Endothelial cell (in vitro differentiated cells): ENCODE measurements at regions not wholly inside any gene's neighbourhood (a gene's known extent, or its start where the extent isn't known, plus 50 kb on each side); places are given as distances from the start of the nearest gene placed in this dataset.

ENCODE experiments used
- DNase-seq: peaks from one replicate; pipeline ENCODE4 v3.0.0; 2021; ENCODE audit warnings: low spot score
- H3K27ac Mint-ChIP-seq: one replicate; pipeline ENCODE4 v1.8.0; 2021; ENCODE audit warnings: mixed read lengths, inconsistent platforms; ENCODE audit not compliant: unreplicated experiment
- H3K27me3 Mint-ChIP-seq: one replicate; pipeline ENCODE4 v1.8.0; 2021; ENCODE audit warnings: mild to moderate bottlenecking, moderate library complexity, mixed read lengths, inconsistent platforms; ENCODE audit not compliant: unreplicated experiment
- H3K36me3 Mint-ChIP-seq: one replicate; pipeline ENCODE4 v1.8.0; 2021; ENCODE audit warnings: mild to moderate bottlenecking, low read depth, mixed read lengths, inconsistent platforms; ENCODE audit not compliant: unreplicated experiment
- H3K4me1 Mint-ChIP-seq: one replicate; pipeline ENCODE4 v1.8.0; 2021; ENCODE audit warnings: mild to moderate bottlenecking, mixed read lengths, inconsistent platforms; ENCODE audit not compliant: unreplicated experiment
- H3K4me3 Mint-ChIP-seq: one replicate; pipeline ENCODE4 v1.8.0; 2021; ENCODE audit warnings: mild to moderate bottlenecking, mixed read lengths, inconsistent platforms; ENCODE audit not compliant: unreplicated experiment
- H3K9me3 Mint-ChIP-seq: one replicate; pipeline ENCODE4 v1.8.0; 2021; ENCODE audit warnings: mixed read lengths, inconsistent platforms; ENCODE audit not compliant: unreplicated experiment
- CTCF ChIP-seq: fragments of 200-600 bp; sonication (generic); IDR thresholded peaks from one replicate; pipeline ENCODE4 v1.5.0; 2021; ENCODE audit warnings: antibody characterized with exemption; ENCODE audit not compliant: unreplicated experiment

DNA sequence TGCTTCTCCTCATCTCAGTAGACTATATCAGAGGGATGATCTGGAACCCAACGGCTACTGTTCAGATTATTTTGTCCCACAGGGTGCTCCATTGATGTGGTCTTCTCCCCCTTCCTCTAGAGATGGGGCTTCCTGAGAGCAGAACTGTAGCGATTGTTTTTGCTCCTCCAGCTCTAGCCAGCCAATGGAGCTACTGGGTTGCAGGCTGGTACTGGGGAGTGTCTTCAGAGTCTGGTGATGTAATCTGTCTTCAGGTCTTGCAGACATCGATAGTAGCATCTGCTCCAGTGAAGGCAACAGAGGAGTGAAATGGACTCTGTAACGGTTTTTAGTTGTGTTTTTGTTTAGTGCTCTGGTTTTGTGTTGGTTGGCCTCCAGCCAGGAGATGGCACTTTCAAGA lies 621.9 kb downstream of the RNF144A start:
- H3K4me3 Mint-ChIP-seq: no peak overlapping the region
- H3K27me3 Mint-ChIP-seq: no peaks in the 10 kb centered on the region
- no peak for DNase-seq
- no peak overlapping the region for H3K27ac Mint-ChIP-seq
- TF ChIP-seq CTCF: no peak
- no peaks in the 10 kb centered on the region for H3K36me3 Mint-ChIP-seq
- no peaks in the 10 kb centered on the region for H3K4me1 Mint-ChIP-seq
- H3K9me3 Mint-ChIP-seq: no peaks in the 10 kb centered on the region

DNA sequence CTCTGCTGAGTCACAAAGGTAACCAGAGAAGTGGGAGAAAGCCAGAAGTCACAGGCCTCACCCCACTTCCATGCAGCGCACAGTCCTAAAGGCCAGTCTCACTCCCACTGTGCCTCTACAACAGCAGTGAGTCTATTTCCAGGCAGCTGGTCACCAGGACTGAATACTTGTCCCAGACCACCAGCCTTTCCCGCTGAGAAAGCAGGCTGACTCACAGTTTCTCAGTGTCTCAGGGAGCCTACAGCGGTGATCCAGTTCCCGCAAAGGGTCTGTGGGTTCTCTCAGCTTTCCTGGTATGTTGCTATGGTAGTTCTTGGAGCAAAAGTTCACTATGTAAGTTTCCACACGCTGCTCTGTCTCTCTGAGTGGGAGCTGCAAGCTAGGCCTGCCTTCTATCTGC lies 622.5 kb downstream of the RNF144A start:
- Mint-ChIP-seq H3K4me3 (no peak overlapping the region), H3K9me3 (no peaks in the 10 kb centered on the region), H3K4me1 (no peaks in the 10 kb centered on the region), H3K36me3 (no peaks in the 10 kb centered on the region), H3K27ac (no peak overlapping the region), H3K27me3 (no peaks in the 10 kb centered on the region)
- no peak for TF ChIP-seq CTCF
- DNase-seq: no peak

GRCh38 chr2:7552825-7553570 lies 635.8 kb downstream of the RNF144A start:
- no peak overlapping the region for H3K27ac Mint-ChIP-seq
- H3K36me3 Mint-ChIP-seq: no peaks in the 10 kb centered on the region
- no peaks in the 10 kb centered on the region for H3K9me3 Mint-ChIP-seq
- no peak for DNase-seq
- no peak for TF ChIP-seq CTCF
- H3K4me3 Mint-ChIP-seq: no peak overlapping the region
- no peaks in the 10 kb centered on the region for H3K27me3 Mint-ChIP-seq
- H3K4me1 Mint-ChIP-seq: no peaks in the 10 kb centered on the region

DNA sequence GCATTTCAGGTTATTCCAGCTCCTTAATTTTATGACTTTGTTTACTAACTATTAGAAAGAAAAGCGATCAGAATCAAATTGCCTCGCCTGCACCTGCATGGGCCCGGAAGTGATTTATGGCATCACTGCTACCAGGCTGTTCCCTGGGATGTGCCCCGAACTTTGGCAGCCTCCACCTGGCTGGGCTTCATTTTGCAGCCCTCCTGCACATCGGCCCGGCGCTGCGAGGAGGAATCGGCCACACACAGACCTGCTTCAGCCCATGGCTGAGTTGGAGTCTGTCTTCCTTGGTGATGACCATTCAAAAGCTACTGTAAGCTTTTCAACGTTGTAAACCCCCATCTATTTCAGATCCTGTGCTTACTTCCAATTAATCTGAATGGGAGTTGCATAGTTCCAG lies 638.0 kb downstream of the RNF144A start:
- Mint-ChIP-seq H3K4me1 (no peaks in the 10 kb centered on the region), H3K36me3 (no peaks in the 10 kb centered on the region), H3K9me3 (no peaks in the 10 kb centered on the region), H3K27me3 (no peaks in the 10 kb centered on the region), H3K27ac (no peak overlapping the region), H3K4me3 (no peak overlapping the region)
- TF ChIP-seq CTCF: no peak
- no peak for DNase-seq

DNA sequence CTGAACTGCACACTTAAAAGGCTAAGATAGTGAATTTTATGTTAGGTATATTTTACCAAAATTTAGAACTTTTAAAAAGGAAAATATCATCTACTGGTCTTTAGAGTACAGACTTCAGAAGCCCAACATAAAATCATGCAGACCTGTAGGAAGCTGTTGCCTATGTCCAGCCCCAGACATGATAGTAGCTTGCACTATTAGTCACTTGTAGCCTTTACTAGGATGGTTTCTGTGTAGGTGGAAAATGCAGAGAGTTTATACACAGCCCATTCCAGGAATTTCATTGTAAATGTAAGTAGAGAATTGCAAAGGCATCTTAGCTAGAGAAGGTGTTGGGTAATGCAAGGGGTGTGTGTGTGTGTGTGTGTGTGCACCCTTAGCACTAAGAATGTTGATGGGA lies 640.2 kb downstream of the RNF144A start:
- Mint-ChIP-seq H3K36me3 (no peaks in the 10 kb centered on the region), H3K4me1 (no peaks in the 10 kb centered on the region), H3K4me3 (no peak overlapping the region), H3K27ac (no peak overlapping the region), H3K9me3 (no peaks in the 10 kb centered on the region), H3K27me3 (no peaks in the 10 kb centered on the region)
- no peak for TF ChIP-seq CTCF
- DNase-seq: no peak
